NCI-H2196 treated with DMSO at 0.1 percent for 48 hours (cell line): ENCODE measurements at regions not wholly inside any gene's neighbourhood (a gene's known extent, or its start where the extent isn't known, plus 50 kb on each side); places are given as distances from the start of the nearest gene placed in this dataset.

ENCODE experiments used
- DNase-seq: peaks from one replicate; lab custom pipeline; 2025; ENCODE audit not compliant: unreplicated experiment; lab: John Stamatoyannopoulos, UW

- no peak for DNase-seq
Observed at GRCh38 chr10:43864656-43865055, 216.0 kb upstream of the ZNF32 start.

GRCh38 chr10:43863859-43864591 lies 215.3 kb upstream of the ZNF32 start:
- DNase-seq = no peak

GRCh38 chr10:43863270-43863669 lies 214.6 kb upstream of the ZNF32 start:
- DNase-seq = no peak

GRCh38 chr10:43862756-43863155 lies 214.1 kb upstream of the ZNF32 start:
- no peak for DNase-seq

GRCh38 chr10:43861966-43862751 lies 213.5 kb upstream of the ZNF32 start:
- DNase-seq = no peak

GRCh38 chr10:43859016-43859525 lies 210.4 kb upstream of the ZNF32 start:
- DNase-seq = no peak

GRCh38 chr10:43857931-43858315 lies 209.2 kb upstream of the ZNF32 start:
- no peak for DNase-seq

GRCh38 chr10:43857206-43857930 lies 208.7 kb upstream of the ZNF32 start:
- no peak for DNase-seq

GRCh38 chr10:43856299-43856698 lies 207.6 kb upstream of the ZNF32 start:
- no peak for DNase-seq

GRCh38 chr10:43855667-43856210 lies 207.1 kb upstream of the ZNF32 start:
- no peak for DNase-seq

GRCh38 chr10:43854007-43854406 lies 205.3 kb upstream of the ZNF32 start:
- no peak for DNase-seq

- DNase-seq = no peak
Observed at GRCh38 chr10:43853369-43853768, 204.7 kb upstream of the ZNF32 start.

GRCh38 chr10:43852644-43853214 lies 204.0 kb upstream of the ZNF32 start:
- no peak for DNase-seq

- DNase-seq = no peak
Observed at GRCh38 chr10:43852149-43852548, 203.5 kb upstream of the ZNF32 start.

- DNase-seq = no peak
Observed at GRCh38 chr10:43851030-43851429, 202.3 kb upstream of the ZNF32 start.

GRCh38 chr10:43849551-43849950 lies 200.9 kb upstream of the ZNF32 start:
- DNase-seq = no peak

- DNase-seq = no peak
Observed at GRCh38 chr10:43846968-43847367, 198.3 kb upstream of the ZNF32 start.

GRCh38 chr10:43846187-43846680 lies 197.6 kb upstream of the ZNF32 start:
- no peak for DNase-seq

GRCh38 chr10:43845121-43845520 lies 196.4 kb upstream of the ZNF32 start:
- no peak for DNase-seq

GRCh38 chr10:43844221-43844620 lies 195.5 kb upstream of the ZNF32 start:
- DNase-seq = no peak
